Osteocyte (in vitro differentiated cells): ENCODE measurements at regions not wholly inside any gene's neighbourhood (a gene's known extent, or its start where the extent isn't known, plus 50 kb on each side); places are given as distances from the start of the nearest gene placed in this dataset.

ENCODE experiments used
- DNase-seq: peaks from one replicate; pipeline ENCODE4 v3.0.0; 2021; ENCODE audit warnings: mixed read lengths; ENCODE audit not compliant: unreplicated experiment; ENCODE audit errors: extremely low spot score
- H3K27ac Mint-ChIP-seq: one replicate; pipeline ENCODE4 v1.8.0; 2021; ENCODE audit warnings: mild to moderate bottlenecking, mixed read lengths; ENCODE audit not compliant: unreplicated experiment
- H3K27me3 Mint-ChIP-seq: one replicate; pipeline ENCODE4 v1.8.0; 2021; ENCODE audit warnings: mixed read lengths; ENCODE audit not compliant: unreplicated experiment
- H3K36me3 Mint-ChIP-seq: one replicate; pipeline ENCODE4 v1.8.0; 2021; ENCODE audit warnings: mixed read lengths; ENCODE audit not compliant: unreplicated experiment
- H3K4me1 Mint-ChIP-seq: one replicate; pipeline ENCODE4 v1.8.0; 2021; ENCODE audit warnings: mixed read lengths; ENCODE audit not compliant: unreplicated experiment
- H3K4me3 Mint-ChIP-seq: one replicate; pipeline ENCODE4 v1.8.0; 2021; ENCODE audit warnings: mild to moderate bottlenecking, moderate library complexity, mixed read lengths; ENCODE audit not compliant: unreplicated experiment
- H3K9me3 Mint-ChIP-seq: one replicate; pipeline ENCODE4 v1.8.0; 2021; ENCODE audit warnings: mixed read lengths; ENCODE audit not compliant: unreplicated experiment
- CTCF ChIP-seq: fragments of 200-600 bp; sonication (generic); IDR thresholded peaks from 2 replicates; pipeline ENCODE4 v1.5.0; 2021; ENCODE audit warnings: antibody characterized with exemption, mild to moderate bottlenecking, moderate library complexity

GRCh38 chr4:160928482-160928881 is 1235.3 kb downstream of the FSTL5 start:
- no peak overlapping the region for H3K4me3 Mint-ChIP-seq
- DNase-seq = no peak

DNA sequence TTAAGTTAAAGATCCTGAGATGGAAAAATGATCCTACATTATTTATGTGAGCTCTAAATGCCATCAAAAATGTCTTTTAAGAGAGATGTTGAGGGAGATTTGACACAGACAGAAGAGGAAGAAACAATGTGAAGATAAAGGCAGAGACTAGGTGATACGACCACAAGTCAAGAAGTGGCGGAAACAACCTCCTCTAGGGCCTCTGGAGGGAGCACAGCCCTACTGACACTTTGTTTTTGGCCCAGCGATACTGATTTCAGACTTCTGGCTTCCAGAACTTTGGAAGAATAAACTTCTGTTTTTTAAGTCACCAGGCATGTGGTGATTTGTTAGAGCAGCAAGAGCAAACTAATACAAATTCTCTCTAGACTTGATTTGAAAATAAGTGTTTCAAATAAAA is 1216.1 kb downstream of the FSTL5 start:
- Mint-ChIP-seq H3K27ac (no peak overlapping the region), H3K36me3 (peaks cover 4% of the 10 kb centered on the region), H3K4me1 (no peaks in the 10 kb centered on the region), H3K4me3 (no peak overlapping the region), H3K9me3 (peaks cover 9% of the 10 kb centered on the region), H3K27me3 (no peaks in the 10 kb centered on the region)
- no peak for TF ChIP-seq CTCF
- no peak for DNase-seq

More at GRCh38 chr4:160928482-160928881, 1235.3 kb downstream of the FSTL5 start:
- Mint-ChIP-seq H3K36me3 (no peaks in the 10 kb centered on the region), H3K27ac (no peak overlapping the region), H3K4me1 (no peaks in the 10 kb centered on the region), H3K9me3 (no peaks in the 10 kb centered on the region), H3K27me3 (no peaks in the 10 kb centered on the region)
- TF ChIP-seq CTCF = no peak

DNA sequence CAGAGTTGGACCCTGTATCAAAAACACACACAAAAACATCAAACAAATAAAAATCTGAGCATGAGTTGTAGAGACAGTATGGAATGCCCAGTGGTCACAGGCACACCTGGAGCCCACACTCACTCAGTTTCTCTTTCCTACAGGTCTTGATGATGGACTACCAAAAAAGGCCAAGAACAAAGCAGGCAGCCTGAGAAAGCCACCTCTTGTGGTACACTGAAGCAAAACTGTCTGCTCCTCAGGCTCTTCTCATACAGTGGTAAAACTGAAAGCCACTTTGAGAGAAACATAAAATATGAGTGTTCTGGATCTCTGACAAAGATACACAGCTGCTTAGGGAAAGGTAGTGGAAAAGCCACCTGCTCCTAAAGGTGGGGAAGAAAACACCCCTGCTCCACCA is 1206.9 kb downstream of the FSTL5 start:
- H3K9me3 Mint-ChIP-seq = no peaks in the 10 kb centered on the region

DNA sequence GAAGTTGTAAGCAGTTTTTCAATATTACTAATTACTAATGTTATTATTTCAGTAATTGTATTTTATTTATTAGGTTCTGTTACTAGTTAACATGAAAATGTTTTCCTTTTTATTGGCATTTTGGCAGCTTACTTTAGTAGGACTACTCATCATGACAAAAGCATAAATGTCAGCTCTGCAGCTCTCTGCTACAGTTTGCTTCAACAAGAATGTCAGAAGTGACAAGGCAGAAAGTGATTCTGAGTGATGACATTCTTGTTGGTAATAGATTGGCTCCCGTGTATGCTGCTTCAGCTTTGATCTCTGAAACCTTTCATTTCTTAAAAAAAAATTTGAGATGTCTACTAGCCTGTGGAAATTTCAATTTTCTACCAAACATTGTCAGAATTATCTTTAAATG is 1193.9 kb downstream of the FSTL5 start:
- Mint-ChIP-seq H3K4me1 (no peaks in the 10 kb centered on the region), H3K27me3 (peaks cover 3% of the 10 kb centered on the region), H3K36me3 (no peaks in the 10 kb centered on the region), H3K27ac (no peak overlapping the region), H3K4me3 (no peak overlapping the region), H3K9me3 (no peaks in the 10 kb centered on the region)
- no peak for TF ChIP-seq CTCF
- no peak for DNase-seq

More for the DNA sequence above, 1206.9 kb downstream of the FSTL5 start:
- no peak overlapping the region for H3K27ac Mint-ChIP-seq
- H3K4me3 Mint-ChIP-seq = no peak overlapping the region
- H3K36me3 Mint-ChIP-seq = no peaks in the 10 kb centered on the region
- TF ChIP-seq CTCF = no peak
- no peaks in the 10 kb centered on the region for H3K27me3 Mint-ChIP-seq
- H3K4me1 Mint-ChIP-seq = no peaks in the 10 kb centered on the region
- no peak for DNase-seq

DNA sequence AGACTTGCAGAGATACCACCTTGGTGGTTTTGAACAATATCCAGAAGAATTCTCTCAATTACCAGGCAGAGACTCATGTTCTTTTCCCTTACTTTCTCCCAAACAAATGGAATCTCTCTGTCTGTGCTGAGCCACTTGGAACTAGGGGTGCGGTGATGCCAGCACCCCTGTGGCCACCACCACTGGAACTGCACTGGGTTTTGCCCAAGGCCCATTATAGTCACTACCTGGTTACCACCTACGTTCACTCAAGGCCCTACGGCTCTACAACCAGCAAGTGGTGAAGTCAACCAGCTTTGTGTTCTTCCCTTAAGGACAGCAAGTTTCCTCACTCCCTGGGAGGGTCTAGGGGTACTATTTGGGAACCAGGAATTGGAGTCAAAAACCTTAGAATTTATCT is 1183.7 kb downstream of the FSTL5 start:
- TF ChIP-seq CTCF = no peak
- Mint-ChIP-seq H3K27ac (no peak overlapping the region), H3K27me3 (peaks cover 2% of the 10 kb centered on the region), H3K4me1 (no peaks in the 10 kb centered on the region), H3K36me3 (no peaks in the 10 kb centered on the region), H3K9me3 (no peaks in the 10 kb centered on the region), H3K4me3 (no peak overlapping the region)
- DNase-seq = no peak
